GM21528 (cell line): ENCODE measurements at regions not wholly inside any gene's neighbourhood (a gene's known extent, or its start where the extent isn't known, plus 50 kb on each side); places are given as distances from the start of the nearest gene placed in this dataset.
"Not testable (repeated sequence)": the region's sequence is repeated elsewhere in the genome, so short reads cannot be mapped to it uniquely, and the experiment has no call there.

Experiments used
- ATAC-seq: cut with Tn5 transposase; IDR thresholded peaks from one replicate; pipeline ENCODE4 v1.9.1; 2021; ENCODE audit warnings: mild to moderate bottlenecking, moderate library complexity; ENCODE audit not compliant: unreplicated experiment, low FRiP score

GRCh38 chr12:115898670-115899069 is 378.8 kb downstream of the MED13L start:
- ATAC-seq = no peak

DNA sequence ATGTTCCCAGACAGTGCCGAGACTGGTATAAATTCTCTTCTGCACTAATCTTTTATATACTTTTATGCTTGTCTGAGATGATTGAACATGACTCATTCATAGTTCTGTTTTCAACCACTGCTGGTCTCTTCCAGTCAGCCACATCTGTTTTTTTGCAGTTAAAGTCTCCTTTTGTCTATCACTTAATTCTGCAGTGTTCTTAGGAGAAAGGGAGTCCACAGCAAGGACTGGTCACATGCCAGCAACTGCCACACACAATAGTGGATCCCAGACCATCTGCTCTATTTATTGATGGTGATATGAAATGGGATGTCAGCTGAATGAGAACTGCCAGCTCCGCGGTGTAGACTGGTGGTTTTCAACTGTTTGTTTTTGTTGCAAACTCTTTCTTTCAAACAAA is 379.8 kb downstream of the MED13L start:
- no peak for ATAC-seq

DNA sequence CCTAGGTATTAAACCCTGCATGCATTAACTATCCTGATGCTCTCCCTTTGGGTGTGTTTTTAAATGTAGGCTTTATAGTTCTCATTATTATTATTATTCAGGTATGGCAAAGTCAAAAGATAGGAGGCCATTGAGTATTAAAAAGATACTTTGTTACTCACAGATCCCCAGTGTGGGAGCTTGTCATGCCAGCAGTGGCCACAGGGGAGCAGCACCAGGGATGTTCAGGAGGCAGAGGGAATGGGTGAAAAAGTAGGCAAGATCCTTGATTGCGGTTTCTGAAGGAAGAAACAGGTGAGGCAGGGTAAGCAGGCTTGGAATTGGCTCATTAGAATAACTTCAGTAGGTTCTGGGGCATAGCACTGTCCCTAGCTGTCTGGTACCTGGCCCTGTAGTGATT is 382.2 kb downstream of the MED13L start:
- ATAC-seq = no peak

- no peak for ATAC-seq
These were observed 385.8 kb downstream of the MED13L start for GRCh38 chr12:115891556-115892164.

DNA sequence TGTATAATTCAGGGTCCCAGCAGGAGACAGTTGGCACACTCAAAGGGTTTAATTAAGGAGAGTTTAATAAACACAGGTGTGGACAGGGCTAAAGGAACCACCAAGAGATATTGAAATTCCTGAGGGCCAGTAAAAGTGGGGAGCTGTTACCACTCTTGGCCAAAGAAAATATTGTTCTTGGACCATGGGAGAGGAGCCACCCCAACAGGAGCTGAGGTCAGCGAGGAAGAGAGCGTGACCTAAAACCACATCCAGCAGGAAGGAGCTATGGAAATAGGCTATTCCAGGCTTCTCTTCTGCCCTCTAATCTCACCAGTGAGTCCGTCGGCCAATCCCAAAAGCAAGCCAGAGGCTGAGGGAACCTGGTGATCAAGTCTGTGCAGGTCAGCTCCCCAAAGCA is 390.8 kb downstream of the MED13L start:
- ATAC-seq = no peak

DNA sequence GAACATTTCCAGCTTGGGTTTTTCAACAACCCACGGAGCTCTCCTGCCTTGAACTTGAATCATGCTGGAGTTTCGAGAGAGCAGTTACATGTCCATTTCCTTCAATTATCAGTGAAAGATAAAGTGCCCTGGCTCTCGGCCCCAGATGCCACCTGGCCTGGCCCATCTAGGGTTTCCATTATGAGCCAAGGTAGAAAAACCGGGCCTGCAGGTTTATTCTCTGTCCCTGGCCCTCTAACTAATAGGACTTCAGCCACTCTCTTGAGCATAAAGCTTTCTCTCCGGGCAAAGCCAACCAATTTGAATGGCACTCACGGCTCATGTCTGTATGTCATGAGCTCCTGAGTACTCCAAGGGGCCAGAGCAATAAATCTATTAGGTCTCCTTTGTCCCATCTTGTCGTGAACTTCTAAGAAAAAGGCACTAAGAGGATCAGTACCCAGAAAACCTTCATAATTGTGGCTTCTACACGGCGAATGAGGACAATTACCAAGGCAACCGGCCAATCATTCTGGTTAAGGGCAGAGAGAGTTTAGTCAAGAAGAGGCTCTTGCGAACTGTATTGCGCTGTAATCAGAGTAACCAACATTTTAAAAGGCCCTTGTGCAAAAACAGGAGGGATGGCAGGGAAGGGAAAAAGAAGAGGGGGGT is 392.3 kb downstream of the MED13L start:
- ATAC-seq = no peak

GRCh38 chr12:115882936-115883335 is 394.6 kb downstream of the MED13L start:
- ATAC-seq = no peak

DNA sequence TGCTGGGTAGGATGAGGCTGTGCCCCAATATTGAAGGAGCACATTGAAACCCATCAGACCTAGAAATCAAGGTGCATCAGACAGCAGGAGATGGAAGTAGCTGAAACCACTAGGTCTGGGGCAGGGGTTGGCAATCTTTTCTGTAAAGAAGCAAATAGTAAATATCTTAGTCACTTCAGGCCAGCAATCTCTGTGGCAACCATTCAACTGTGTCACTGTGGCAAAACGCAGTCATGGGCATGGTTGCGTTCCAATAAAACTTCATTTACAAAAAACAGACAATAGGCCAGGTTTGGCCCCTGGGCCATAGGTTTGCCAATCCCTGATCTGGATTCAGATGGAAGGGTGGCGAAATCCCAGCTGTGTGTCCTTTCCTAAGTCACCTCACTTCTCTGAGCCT is 397.3 kb downstream of the MED13L start:
- no peak for ATAC-seq

GRCh38 chr12:115879354-115879753 is 398.1 kb downstream of the MED13L start:
- ATAC-seq = no peak

GRCh38 chr12:115873451-115874082 is 403.9 kb downstream of the MED13L start:
- no peak for ATAC-seq

DNA sequence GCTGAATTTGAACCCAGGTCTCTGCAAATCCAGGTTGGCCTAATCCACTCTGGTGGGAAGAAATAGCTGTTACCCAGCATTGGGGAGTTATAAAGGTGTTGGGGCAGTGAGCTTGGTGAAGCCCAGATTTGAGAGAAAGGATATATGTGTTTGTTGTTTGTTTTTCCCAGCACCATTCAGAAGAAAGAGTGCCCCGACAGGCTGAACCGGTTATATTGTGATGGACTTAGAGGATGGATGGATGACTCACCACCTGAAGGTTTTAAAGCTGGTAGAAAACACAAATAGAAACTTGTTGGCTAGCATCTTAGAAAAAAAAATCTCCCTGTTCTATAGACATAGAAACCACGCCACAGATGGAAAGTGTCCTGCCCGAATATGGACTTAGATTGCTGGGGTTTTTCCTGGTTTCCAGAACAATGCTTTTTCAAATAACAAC is 404.6 kb downstream of the MED13L start:
- ATAC-seq = no peak

DNA sequence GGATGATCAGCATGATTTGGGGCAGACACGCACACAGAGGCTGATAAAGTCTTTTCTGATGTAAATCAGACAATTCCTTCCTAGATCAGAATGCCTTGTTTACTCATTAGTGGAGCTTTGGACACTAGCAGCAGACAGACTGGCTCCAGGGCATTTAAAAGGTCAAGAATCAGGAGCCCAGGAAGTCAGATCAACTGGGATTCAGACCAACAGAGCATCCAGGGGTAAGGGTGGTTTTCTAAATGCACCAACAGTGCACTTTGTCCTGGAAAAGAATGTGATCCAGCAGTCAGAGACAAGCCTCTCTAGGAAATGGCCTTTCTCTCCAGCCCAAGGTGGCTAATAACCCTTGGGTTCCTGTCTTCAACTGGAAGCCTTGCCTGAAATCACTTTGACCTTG is 405.3 kb downstream of the MED13L start:
- no peak for ATAC-seq

GRCh38 chr12:115871714-115872113 is 405.8 kb downstream of the MED13L start:
- no peak for ATAC-seq

DNA sequence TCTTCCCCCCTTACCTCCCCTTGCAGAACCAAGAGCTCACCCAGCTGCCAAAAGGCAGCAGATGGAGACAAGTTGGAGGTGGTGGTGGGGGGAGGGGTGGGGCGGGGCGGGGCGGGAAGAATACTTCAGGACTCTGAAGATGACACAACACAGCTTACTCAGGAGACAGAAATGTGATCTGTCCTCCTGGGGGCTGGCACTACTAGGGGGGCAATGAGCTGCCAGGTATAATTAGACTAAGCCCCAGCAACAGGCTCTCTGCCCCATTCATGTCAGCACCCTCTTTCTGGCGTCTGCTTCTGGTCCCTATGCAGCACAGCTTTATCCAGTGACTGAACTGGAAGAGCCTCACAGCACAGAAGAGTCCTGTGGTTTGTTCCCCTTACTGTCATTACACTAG is 407.0 kb downstream of the MED13L start:
- ATAC-seq = no peak

DNA sequence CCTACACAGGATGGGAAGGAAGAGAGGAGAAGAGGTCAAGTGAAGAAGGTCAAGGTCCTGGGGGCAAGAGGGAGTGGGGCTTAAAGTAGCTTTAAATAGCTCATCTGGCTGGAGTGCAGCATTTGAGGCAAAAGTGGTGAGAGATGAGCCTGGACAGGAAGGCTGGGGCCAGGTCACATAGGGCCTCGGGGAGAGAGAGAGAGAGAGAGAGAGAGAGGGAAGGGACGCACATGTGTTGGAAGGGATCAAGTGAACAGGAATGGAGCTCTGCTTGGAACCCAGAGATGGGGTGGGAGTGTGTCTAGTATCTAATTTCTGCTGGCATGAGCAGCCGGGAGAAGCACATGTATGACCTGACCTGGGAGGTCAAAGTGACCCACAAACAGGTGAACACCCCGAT is 407.5 kb downstream of the MED13L start:
- ATAC-seq = no peak

DNA sequence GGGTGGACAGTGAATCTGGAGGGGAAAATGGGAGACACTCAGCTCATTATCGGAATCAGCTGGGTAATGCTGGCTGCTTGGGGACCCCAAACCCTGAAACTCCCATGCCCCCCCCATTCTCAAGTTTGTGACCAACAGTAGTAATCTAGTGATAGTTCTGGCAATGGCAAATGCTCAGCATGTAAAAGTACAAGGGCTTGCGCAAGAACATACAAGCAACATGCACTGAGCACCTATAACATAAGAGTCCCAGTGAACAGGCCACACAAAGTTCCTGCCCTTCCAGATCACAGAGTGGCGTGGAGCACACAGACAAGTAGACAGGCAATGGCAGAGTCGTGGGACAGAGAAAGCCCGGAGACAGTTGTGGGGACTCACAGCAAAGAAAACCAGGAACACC is 407.9 kb downstream of the MED13L start:
- ATAC-seq = no peak

GRCh38 chr12:115868624-115869023 is 408.9 kb downstream of the MED13L start:
- ATAC-seq = no peak

DNA sequence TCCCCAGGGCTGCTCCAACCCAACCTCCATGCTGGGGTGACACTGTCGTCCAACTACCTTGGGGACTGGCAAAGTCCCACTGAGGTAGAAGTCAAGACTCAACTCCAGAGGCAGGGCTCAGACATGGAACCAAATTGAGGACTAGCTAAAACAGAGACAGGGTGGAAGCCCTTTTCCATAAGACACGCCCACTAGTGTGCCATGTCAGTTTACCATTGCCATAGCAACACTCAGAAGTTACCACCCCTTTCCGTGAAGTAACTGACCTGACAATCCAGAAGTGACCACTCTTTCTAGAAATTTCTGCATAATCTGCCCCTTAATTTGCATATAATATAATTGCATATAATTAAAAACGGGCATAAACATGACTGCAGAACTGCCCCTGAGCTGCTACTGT is 409.6 kb downstream of the MED13L start:
- ATAC-seq = no peak

DNA sequence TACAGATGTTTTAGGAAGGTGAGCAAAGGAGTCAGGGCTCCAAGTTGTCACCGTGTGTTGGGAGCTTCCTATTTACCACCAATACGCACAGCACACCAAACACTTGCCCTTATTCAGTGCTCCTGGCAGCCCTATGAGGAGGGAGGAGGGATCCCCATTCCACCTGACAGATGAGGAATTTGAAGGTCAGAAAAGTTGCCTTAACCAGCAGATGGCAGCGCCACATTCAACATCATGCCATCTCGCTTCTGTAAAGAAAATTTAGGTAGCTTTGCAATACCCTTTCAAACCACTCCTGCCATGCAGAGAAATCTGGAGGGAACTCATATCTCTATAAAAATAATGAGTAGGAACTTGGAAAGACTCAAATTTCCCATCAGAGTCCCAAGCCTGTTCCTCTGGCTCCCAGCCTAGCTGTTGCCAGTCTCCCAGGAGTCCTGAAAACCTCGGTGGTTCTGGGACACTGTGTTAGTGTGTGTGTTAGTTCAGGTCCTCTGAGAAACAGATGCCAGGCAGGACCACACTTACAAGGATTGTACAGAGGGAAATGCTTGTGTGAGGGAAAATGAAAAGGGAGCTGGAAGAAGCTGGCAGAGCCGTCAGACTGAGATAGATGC is 410.5 kb downstream of the MED13L start:
- no peak for ATAC-seq

- ATAC-seq = not testable (repeated sequence)
These were observed 411.2 kb downstream of the MED13L start for GRCh38 chr12:115866281-115866680.

GRCh38 chr12:115864396-115864795 is 413.1 kb downstream of the MED13L start:
- ATAC-seq = no peak

DNA sequence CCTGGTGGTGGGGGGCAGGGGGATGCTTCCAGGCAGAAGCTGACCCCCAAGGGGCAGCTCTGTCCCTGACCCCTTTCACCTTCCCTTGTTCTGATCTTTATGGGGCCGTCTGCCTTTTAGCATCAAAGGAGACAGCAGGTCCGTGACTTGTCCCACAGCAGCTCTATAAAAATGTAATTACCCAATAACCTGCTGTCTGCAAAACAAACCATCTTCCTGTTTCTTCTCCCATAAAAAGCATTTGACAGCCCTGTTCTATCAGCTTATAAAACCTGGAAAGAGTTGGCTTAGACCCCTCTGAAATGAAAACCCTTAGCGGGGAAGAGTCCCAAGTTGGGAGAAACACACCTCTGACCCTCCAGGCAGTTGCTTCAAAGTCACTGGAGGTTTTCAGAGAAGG is 416.9 kb downstream of the MED13L start:
- no peak for ATAC-seq
